Nephron progenitor cell (in vitro differentiated cells): ENCODE measurements at regions not wholly inside any gene's neighbourhood (a gene's known extent, or its start where the extent isn't known, plus 50 kb on each side); places are given as distances from the start of the nearest gene placed in this dataset.

Source experiments
- DNase-seq: peaks from one replicate; pipeline ENCODE4 v3.0.0; 2021
- H3K27ac Mint-ChIP-seq: 2 replicates; pipeline ENCODE4 v1.8.0; 2021; ENCODE audit warnings: mild to moderate bottlenecking, moderate library complexity, mixed read lengths
- H3K27me3 Mint-ChIP-seq: 2 replicates; pipeline ENCODE4 v1.8.0; 2021; ENCODE audit warnings: mild to moderate bottlenecking, low read depth, mixed read lengths; ENCODE audit not compliant: poor library complexity
- H3K36me3 Mint-ChIP-seq: 2 replicates; pipeline ENCODE4 v1.8.0; 2021; ENCODE audit warnings: low read depth, mixed read lengths
- H3K4me1 Mint-ChIP-seq: 2 replicates; pipeline ENCODE4 v1.8.0; 2021; ENCODE audit warnings: mixed read lengths
- H3K4me3 Mint-ChIP-seq: 2 replicates; pipeline ENCODE4 v1.8.0; 2021; ENCODE audit warnings: mild to moderate bottlenecking, moderate library complexity, mixed read lengths
- H3K9me3 Mint-ChIP-seq: 2 replicates; pipeline ENCODE4 v1.8.0; 2021; ENCODE audit warnings: mild to moderate bottlenecking, moderate library complexity, mixed read lengths
- TF ChIP-seq, protein P1 (sequence below): fragments of 200-600 bp; sonication (generic); IDR thresholded peaks from 2 replicates; pipeline ENCODE4 v1.5.0; 2021; ENCODE audit warnings: antibody characterized with exemption

DNA sequence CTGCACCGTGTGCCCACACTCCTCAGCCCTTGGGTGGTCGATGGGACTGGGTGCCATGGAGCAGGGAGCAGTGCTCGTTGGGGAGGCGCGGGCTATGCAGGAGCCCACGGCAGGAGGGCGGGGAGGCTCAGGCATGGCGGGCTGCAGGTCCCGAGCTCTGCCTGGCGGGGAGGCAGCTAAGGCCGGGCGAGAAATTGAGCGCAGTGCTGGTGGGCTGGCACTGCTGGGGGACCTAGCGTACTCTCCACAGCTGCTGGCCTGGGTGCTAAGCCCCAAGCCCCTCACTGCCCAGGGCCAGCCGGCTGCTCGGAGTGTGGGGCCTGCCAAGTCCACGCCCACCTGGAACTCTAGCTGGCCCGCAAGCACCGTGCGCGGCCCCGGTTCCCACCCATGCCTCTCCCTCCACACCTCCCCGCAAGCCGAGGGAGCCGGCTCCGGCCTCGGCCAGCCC is 55.9 kb upstream of the ECI2 start:
- DNase-seq = no peak
- H3K9me3 Mint-ChIP-seq = peaks cover 24% of the 10 kb centered on the region
- no peak overlapping the region for H3K27ac Mint-ChIP-seq
- peaks cover 9% of the 10 kb centered on the region for H3K4me1 Mint-ChIP-seq
- TF ChIP-seq, protein P1, sequence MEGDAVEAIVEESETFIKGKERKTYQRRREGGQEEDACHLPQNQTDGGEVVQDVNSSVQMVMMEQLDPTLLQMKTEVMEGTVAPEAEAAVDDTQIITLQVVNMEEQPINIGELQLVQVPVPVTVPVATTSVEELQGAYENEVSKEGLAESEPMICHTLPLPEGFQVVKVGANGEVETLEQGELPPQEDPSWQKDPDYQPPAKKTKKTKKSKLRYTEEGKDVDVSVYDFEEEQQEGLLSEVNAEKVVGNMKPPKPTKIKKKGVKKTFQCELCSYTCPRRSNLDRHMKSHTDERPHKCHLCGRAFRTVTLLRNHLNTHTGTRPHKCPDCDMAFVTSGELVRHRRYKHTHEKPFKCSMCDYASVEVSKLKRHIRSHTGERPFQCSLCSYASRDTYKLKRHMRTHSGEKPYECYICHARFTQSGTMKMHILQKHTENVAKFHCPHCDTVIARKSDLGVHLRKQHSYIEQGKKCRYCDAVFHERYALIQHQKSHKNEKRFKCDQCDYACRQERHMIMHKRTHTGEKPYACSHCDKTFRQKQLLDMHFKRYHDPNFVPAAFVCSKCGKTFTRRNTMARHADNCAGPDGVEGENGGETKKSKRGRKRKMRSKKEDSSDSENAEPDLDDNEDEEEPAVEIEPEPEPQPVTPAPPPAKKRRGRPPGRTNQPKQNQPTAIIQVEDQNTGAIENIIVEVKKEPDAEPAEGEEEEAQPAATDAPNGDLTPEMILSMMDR = no peak
- H3K27me3 Mint-ChIP-seq = peaks cover 2% of the 10 kb centered on the region
- no peaks in the 10 kb centered on the region for H3K36me3 Mint-ChIP-seq
- no peak overlapping the region for H3K4me3 Mint-ChIP-seq

- TF ChIP-seq, protein P1 = no peak
- peaks cover 2% of the 10 kb centered on the region for H3K27me3 Mint-ChIP-seq
- H3K9me3 Mint-ChIP-seq = peaks cover 29% of the 10 kb centered on the region
- H3K4me1 Mint-ChIP-seq = peaks cover 9% of the 10 kb centered on the region
- H3K36me3 Mint-ChIP-seq = no peaks in the 10 kb centered on the region
- no peak for DNase-seq
- H3K4me3 Mint-ChIP-seq = no peak overlapping the region
- H3K27ac Mint-ChIP-seq = no peak overlapping the region
These were observed 53.9 kb upstream of the ECI2 start for GRCh38 chr6:4189249-4189648.

- Mint-ChIP-seq H3K9me3 (peaks cover 29% of the 10 kb centered on the region), H3K4me1 (peaks cover 9% of the 10 kb centered on the region), H3K27ac (no peak overlapping the region), H3K4me3 (no peak overlapping the region), H3K27me3 (peaks cover 2% of the 10 kb centered on the region), H3K36me3 (no peaks in the 10 kb centered on the region)
- no peak for DNase-seq
- TF ChIP-seq, protein P1 = no peak
These were observed 53.4 kb upstream of the ECI2 start for GRCh38 chr6:4188801-4189200.

DNA sequence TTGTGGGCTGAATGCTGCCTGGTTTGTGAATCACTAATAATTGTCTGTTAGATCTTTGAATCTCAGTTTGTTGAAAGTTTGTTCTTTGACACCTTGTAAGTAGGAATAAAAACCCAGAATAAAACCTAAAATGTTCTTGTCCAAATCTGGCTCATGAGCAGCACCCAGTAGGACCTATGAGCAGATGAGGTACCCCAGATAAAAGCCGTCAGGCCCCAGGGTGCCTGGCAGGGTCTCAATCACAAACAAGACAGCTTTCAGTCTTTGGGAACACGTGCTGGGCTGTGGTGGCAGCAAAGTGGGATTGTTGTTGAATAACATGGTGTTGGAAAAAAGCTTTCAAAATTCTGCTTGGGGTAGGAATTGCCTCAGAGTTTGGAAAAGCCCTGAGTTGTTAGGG is 52.1 kb upstream of the ECI2 start:
- Mint-ChIP-seq H3K27ac (no peak overlapping the region), H3K9me3 (peaks cover 34% of the 10 kb centered on the region), H3K27me3 (peaks cover 2% of the 10 kb centered on the region), H3K4me1 (peaks cover 9% of the 10 kb centered on the region), H3K36me3 (no peaks in the 10 kb centered on the region), H3K4me3 (no peak overlapping the region)
- TF ChIP-seq, protein P1 = no peak
- no peak for DNase-seq

DNA sequence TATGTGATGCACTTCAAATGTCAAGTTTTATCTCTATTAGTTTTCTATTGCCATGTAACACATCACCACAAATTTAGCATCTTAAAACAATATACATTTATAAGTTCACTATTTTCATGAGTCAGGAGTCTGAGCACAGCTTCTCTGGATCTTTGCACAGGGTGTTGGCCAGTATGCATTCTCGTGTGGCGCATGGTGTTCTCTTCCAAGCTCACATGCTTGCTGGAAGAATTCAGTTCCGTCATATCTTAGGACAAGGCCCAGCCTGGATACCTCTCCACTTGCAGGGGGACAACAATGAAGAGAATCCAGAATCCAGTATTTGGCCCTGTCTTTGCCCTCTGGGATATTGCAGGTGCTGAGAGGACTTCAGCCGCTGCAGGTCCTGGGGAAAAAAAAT is 51.0 kb upstream of the ECI2 start:
- H3K4me3 Mint-ChIP-seq = no peak overlapping the region
- no peaks in the 10 kb centered on the region for H3K27me3 Mint-ChIP-seq
- peaks cover 18% of the 10 kb centered on the region for H3K4me1 Mint-ChIP-seq
- H3K36me3 Mint-ChIP-seq = no peaks in the 10 kb centered on the region
- no peak overlapping the region for H3K27ac Mint-ChIP-seq
- TF ChIP-seq, protein P1 = no peak
- DNase-seq = no peak
- peaks cover 31% of the 10 kb centered on the region for H3K9me3 Mint-ChIP-seq

- no peak for DNase-seq
- peaks cover 23% of the 10 kb centered on the region for H3K4me1 Mint-ChIP-seq
- H3K36me3 Mint-ChIP-seq = no peaks in the 10 kb centered on the region
- TF ChIP-seq, protein P1 = no peak
- H3K9me3 Mint-ChIP-seq = peaks cover 29% of the 10 kb centered on the region
- H3K4me3 Mint-ChIP-seq = no peak overlapping the region
- no peak overlapping the region for H3K27ac Mint-ChIP-seq
- no peaks in the 10 kb centered on the region for H3K27me3 Mint-ChIP-seq
These were observed 50.5 kb upstream of the ECI2 start for GRCh38 chr6:4185846-4186245.
